Endometrial microvascular endothelial cells (primary cell): ENCODE measurements at regions not wholly inside any gene's neighbourhood (a gene's known extent, or its start where the extent isn't known, plus 50 kb on each side); places are given as distances from the start of the nearest gene placed in this dataset.

Experiments used
- in situ Hi-C: cut with HindIII; loops from 2 replicates; pipeline ENCODE4 v1.10.0; 2017; ENCODE audit warnings: low sequenced_read_pairs, low pct_unique_long_range_greater_than_20kb; ENCODE audit errors: inconsistent ontology term

GRCh38 chr10:78360284-78360683 lies 326.6 kb downstream of the RPS24 start:
- in situ Hi-C loops, result no loop called here

- in situ Hi-C loops, result no loop called here
Observed at GRCh38 chr10:78361031-78361430, 327.4 kb downstream of the RPS24 start.

GRCh38 chr10:78362406-78363022 lies 328.9 kb downstream of the RPS24 start:
- in situ Hi-C loops, result no loop called here

GRCh38 chr10:78363190-78363589 lies 329.5 kb downstream of the RPS24 start:
- in situ Hi-C loops, result no loop called here

- in situ Hi-C loops, result no loop called here
Observed at GRCh38 chr10:78365694-78366093, 332.0 kb downstream of the RPS24 start.

- in situ Hi-C loops, result no loop called here
Observed at GRCh38 chr10:78366663-78367411, 333.2 kb downstream of the RPS24 start.

- in situ Hi-C loops, result no loop called here
Observed at GRCh38 chr10:78367751-78368150, 334.1 kb downstream of the RPS24 start.

GRCh38 chr10:78371136-78371535 lies 337.5 kb downstream of the RPS24 start:
- in situ Hi-C loops, result no loop called here

- in situ Hi-C loops, result no loop called here
Observed at GRCh38 chr10:78372806-78373205, 339.1 kb downstream of the RPS24 start.

- in situ Hi-C loops, result no loop called here
Observed at GRCh38 chr10:78374331-78375028, 340.8 kb downstream of the RPS24 start.

GRCh38 chr10:78375854-78376785 lies 342.5 kb downstream of the RPS24 start:
- in situ Hi-C loops, result no loop called here

GRCh38 chr10:78377356-78377755 lies 343.7 kb downstream of the RPS24 start:
- in situ Hi-C loops, result no loop called here

GRCh38 chr10:78378192-78378591 lies 344.5 kb downstream of the RPS24 start:
- in situ Hi-C loops, result no loop called here

- in situ Hi-C loops, result no loop called here
Observed at GRCh38 chr10:78381107-78381506, 347.4 kb downstream of the RPS24 start.

- in situ Hi-C loops, result no loop called here
Observed at GRCh38 chr10:78382047-78382446, 348.4 kb downstream of the RPS24 start.

- in situ Hi-C loops, result no loop called here
Observed at GRCh38 chr10:78382772-78383171, 349.1 kb downstream of the RPS24 start.

- in situ Hi-C loops, result no loop called here
Observed at GRCh38 chr10:78383378-78384048, 349.9 kb downstream of the RPS24 start.

GRCh38 chr10:78384049-78384431 lies 350.4 kb downstream of the RPS24 start:
- in situ Hi-C loops, result no loop called here

GRCh38 chr10:78385599-78385998 lies 351.9 kb downstream of the RPS24 start:
- in situ Hi-C loops, result no loop called here
